NOMO-1 treated with dmso at 0.1 percent for 144 hours (cell line): ENCODE measurements at regions not wholly inside any gene's neighbourhood (a gene's known extent, or its start where the extent isn't known, plus 50 kb on each side); places are given as distances from the start of the nearest gene placed in this dataset.

Experiments
- DNase-seq: peaks from one replicate; lab custom pipeline; 2025; ENCODE audit not compliant: unreplicated experiment; lab: John Stamatoyannopoulos, UW

- DNase-seq: no peak
These were observed 394.5 kb upstream of the RARB start for GRCh38 chr3:25033407-25034029.

- no peak for DNase-seq
These were observed 392.5 kb upstream of the RARB start for GRCh38 chr3:25035526-25035925.

- no peak for DNase-seq
These were observed 391.4 kb upstream of the RARB start for GRCh38 chr3:25036633-25037032.

GRCh38 chr3:25037049-25037547 lies 391.0 kb upstream of the RARB start:
- DNase-seq: no peak

- no peak for DNase-seq
These were observed 389.8 kb upstream of the RARB start for GRCh38 chr3:25038271-25038670.

GRCh38 chr3:25038922-25039321 lies 389.1 kb upstream of the RARB start:
- no peak for DNase-seq

- DNase-seq: no peak
These were observed 387.3 kb upstream of the RARB start for GRCh38 chr3:25040748-25041147.

- no peak for DNase-seq
These were observed 386.0 kb upstream of the RARB start for GRCh38 chr3:25041871-25042584.

- no peak for DNase-seq
These were observed 384.9 kb upstream of the RARB start for GRCh38 chr3:25043177-25043576.

GRCh38 chr3:25043749-25044148 lies 384.3 kb upstream of the RARB start:
- DNase-seq: no peak

GRCh38 chr3:25044762-25045710 lies 383.0 kb upstream of the RARB start:
- DNase-seq: no peak

GRCh38 chr3:25046911-25047771 lies 380.9 kb upstream of the RARB start:
- DNase-seq: no peak

- DNase-seq: no peak
These were observed 378.8 kb upstream of the RARB start for GRCh38 chr3:25049304-25049703.

GRCh38 chr3:25053360-25053759 lies 374.7 kb upstream of the RARB start:
- no peak for DNase-seq

GRCh38 chr3:25056036-25056755 lies 371.9 kb upstream of the RARB start:
- DNase-seq: no peak

GRCh38 chr3:25056803-25057351 lies 371.2 kb upstream of the RARB start:
- DNase-seq: no peak

- no peak for DNase-seq
These were observed 370.7 kb upstream of the RARB start for GRCh38 chr3:25057379-25057778.

GRCh38 chr3:25064681-25065080 lies 363.4 kb upstream of the RARB start:
- DNase-seq: no peak

GRCh38 chr3:25069970-25070369 lies 358.1 kb upstream of the RARB start:
- DNase-seq: no peak

GRCh38 chr3:25071846-25072245 lies 356.2 kb upstream of the RARB start:
- DNase-seq: no peak
